HL-60 (cell line): ENCODE measurements at regions not wholly inside any gene's neighbourhood (a gene's known extent, or its start where the extent isn't known, plus 50 kb on each side); places are given as distances from the start of the nearest gene placed in this dataset.
"Not testable (repeated sequence)": the region's sequence is repeated elsewhere in the genome, so short reads cannot be mapped to it uniquely, and the experiment has no call there.

ENCODE experiments used
- DNase-seq, 2 experiments: peaks; one replicate each; pipeline ENCODE4 v3.0.0-alpha.2; 2010 to 2020; ENCODE audit warnings: low read depth in 1 of 2, low spot score in 1 of 2
- H3K27ac ChIP-seq: fragments of 250-450 bp; sonication (Bioruptor Pico); replicated peaks from 2 replicates; pipeline ENCODE4 v1.5.1; 2020; ENCODE audit warnings: mild to moderate bottlenecking, moderate library complexity
- H3K27me3 ChIP-seq: fragments of 250-450 bp; sonication (Bioruptor Pico); 2 replicates; pipeline ENCODE4 v1.5.1; 2021; ENCODE audit warnings: mild to moderate bottlenecking, moderate library complexity; ENCODE audit not compliant: insufficient read depth, poor library complexity, severe bottlenecking
- H3K4me3 ChIP-seq: replicated peaks from 2 replicates; pipeline ENCODE4 v1.5.1; 2011; ENCODE audit warnings: mild to moderate bottlenecking, control low read depth, low read length; ENCODE audit not compliant: insufficient read depth
- CTCF ChIP-seq: IDR thresholded peaks from one replicate; pipeline ENCODE4 v1.5.1; 2011; ENCODE audit warnings: low read length, control low read depth, inconsistent platforms; ENCODE audit not compliant: insufficient read depth
- GABPA ChIP-seq: IDR thresholded peaks from 2 replicates; pipeline ENCODE4 v1.6.1; 2012; ENCODE audit warnings: low read depth
- POLR2AphosphoS5 ChIP-seq: IDR thresholded peaks from 2 replicates; pipeline ENCODE4 v1.6.1; 2012; ENCODE audit warnings: low read depth
- REST ChIP-seq: IDR thresholded peaks from 2 replicates; pipeline ENCODE4 v1.6.1; 2012; ENCODE audit warnings: low read depth; ENCODE audit not compliant: insufficient replicate concordance
- SPI1 ChIP-seq: IDR thresholded peaks from 2 replicates; pipeline ENCODE4 v1.6.1; 2012; ENCODE audit warnings: low read depth, mild to moderate bottlenecking, borderline replicate concordance

GRCh38 chr13:44734201-44734707 is 158.1 kb upstream of the TSC22D1 start:
- Histone ChIP-seq H3K4me3 (no peak overlapping the region), H3K27ac (no peak overlapping the region), H3K27me3 (no peaks in the 10 kb centered on the region)
- no peak for DNase-seq
- no peak for TF ChIP-seq REST
- no peak for TF ChIP-seq GABPA
- no peak for TF ChIP-seq POLR2AphosphoS5
- no peak for TF ChIP-seq SPI1
- no peak for TF ChIP-seq CTCF

- H3K4me3 ChIP-seq, result no peak overlapping the region
- DNase-seq, result no peak
- TF ChIP-seq GABPA, result no peak
- H3K27ac ChIP-seq, result no peak overlapping the region
- no peaks in the 10 kb centered on the region for H3K27me3 ChIP-seq
These were observed 156.5 kb upstream of the TSC22D1 start for GRCh38 chr13:44732503-44733098.

DNA sequence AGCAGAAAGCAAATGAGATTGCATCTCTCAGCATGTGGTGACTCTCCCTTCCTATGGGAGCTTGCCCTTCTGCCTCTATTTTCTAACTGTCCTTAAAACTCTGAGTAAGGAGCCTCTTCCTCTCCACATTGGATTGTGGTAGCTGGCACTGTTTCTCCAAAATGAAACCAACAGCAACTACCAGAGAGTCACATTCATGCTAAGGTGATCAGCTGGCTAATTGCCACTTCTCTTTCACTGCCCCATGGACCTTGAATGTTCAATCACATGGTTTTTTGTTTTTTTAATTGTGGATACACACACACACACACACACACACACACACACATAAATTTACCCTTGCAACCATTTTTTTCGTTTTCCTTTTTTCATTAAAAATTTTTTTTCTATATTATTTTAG is 154.7 kb upstream of the TSC22D1 start:
- Histone ChIP-seq H3K27me3 (no peaks in the 10 kb centered on the region), H3K4me3 (no peak overlapping the region), H3K27ac (no peak overlapping the region)
- TF ChIP-seq CTCF (no peak), REST (no peak), GABPA (no peak), POLR2AphosphoS5 (no peak), SPI1 (no peak)
- no peak for DNase-seq

- DNase-seq, result no peak
- H3K4me3 ChIP-seq, result no peak overlapping the region
- H3K27ac ChIP-seq, result no peak overlapping the region
- H3K27me3 ChIP-seq, result no peaks in the 10 kb centered on the region
- TF ChIP-seq REST, result no peak
- no peak for TF ChIP-seq CTCF
- TF ChIP-seq SPI1, result no peak
- TF ChIP-seq POLR2AphosphoS5, result no peak
- TF ChIP-seq GABPA, result no peak
These were observed 154.0 kb upstream of the TSC22D1 start for GRCh38 chr13:44730099-44730498.

DNA sequence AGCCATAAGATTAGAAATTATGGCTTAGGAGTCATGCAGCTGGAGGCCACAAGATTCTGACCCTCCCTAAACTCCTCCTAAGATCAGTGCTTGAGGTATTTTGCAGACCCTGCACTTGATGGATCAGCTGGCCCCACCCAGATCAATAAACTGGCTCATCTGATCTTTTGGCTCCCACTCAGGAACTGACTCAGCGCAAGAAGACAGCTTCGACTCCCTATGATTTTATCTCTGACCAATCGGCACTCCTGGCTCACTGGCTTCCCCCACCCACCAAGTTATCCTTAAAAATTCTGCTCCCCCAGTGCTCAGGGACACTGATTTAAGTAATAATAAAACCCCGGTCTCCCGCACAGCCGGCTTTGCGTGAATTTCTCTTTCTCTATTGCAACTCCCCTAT is 151.5 kb upstream of the TSC22D1 start:
- H3K4me3 ChIP-seq, DNase-seq, H3K27ac ChIP-seq, H3K27me3 ChIP-seq: not testable (repeated sequence)
